GM12874 (cell line): ENCODE measurements at regions not wholly inside any gene's neighbourhood (a gene's known extent, or its start where the extent isn't known, plus 50 kb on each side); places are given as distances from the start of the nearest gene placed in this dataset.

Source experiments
- TF ChIP-seq, protein P1 (sequence below): IDR thresholded peaks from 2 replicates; pipeline ENCODE4 v1.5.1; 2011; ENCODE audit warnings: low read depth, mild to moderate bottlenecking, control low read depth, low read length, moderate library complexity; ENCODE audit not compliant: insufficient read depth

DNA sequence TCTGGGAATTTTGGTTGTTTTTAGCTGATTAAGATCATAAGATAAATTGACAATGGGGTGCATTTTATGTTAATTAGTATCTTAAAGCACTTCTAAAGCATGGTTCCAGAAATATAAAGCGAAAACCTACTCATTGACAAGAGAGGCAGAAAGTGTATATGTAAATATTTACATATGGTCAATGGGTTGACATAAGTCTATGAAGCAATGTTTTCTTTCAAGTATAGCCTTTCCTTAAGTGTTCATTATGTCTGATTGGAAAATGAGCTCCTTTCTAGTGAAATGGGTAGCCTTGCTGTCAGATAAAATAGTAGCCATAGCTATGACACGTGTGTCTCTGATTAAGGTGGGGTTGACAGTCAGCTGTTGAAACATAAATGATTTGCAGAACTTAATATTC lies 365.2 kb upstream of the AGTR1 start:
- TF ChIP-seq, protein P1, sequence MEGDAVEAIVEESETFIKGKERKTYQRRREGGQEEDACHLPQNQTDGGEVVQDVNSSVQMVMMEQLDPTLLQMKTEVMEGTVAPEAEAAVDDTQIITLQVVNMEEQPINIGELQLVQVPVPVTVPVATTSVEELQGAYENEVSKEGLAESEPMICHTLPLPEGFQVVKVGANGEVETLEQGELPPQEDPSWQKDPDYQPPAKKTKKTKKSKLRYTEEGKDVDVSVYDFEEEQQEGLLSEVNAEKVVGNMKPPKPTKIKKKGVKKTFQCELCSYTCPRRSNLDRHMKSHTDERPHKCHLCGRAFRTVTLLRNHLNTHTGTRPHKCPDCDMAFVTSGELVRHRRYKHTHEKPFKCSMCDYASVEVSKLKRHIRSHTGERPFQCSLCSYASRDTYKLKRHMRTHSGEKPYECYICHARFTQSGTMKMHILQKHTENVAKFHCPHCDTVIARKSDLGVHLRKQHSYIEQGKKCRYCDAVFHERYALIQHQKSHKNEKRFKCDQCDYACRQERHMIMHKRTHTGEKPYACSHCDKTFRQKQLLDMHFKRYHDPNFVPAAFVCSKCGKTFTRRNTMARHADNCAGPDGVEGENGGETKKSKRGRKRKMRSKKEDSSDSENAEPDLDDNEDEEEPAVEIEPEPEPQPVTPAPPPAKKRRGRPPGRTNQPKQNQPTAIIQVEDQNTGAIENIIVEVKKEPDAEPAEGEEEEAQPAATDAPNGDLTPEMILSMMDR, result no peak

DNA sequence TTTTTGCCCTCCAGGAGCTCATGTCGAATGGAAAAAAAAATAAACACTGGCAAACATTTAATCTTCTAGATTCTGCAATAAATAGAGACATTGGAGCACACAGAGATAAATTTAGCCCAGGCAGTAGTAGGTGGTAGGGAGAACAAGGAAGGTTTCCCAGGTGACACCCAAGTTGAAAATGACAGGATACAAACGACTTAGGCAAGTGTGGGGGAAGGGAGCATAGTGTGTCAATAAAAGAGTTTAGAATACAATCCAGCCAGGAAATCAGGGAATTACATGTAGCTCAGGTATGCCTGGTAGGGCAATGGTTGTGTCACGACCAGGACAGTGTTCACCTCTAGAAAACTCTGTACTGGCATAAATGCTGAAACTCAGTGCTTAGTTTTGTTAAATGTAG lies 364.6 kb upstream of the AGTR1 start:
- TF ChIP-seq, protein P1, result no peak

GRCh38 chr3:148335612-148336011 lies 362.1 kb upstream of the AGTR1 start:
- TF ChIP-seq, protein P1, result no peak

GRCh38 chr3:148343416-148343815 lies 354.3 kb upstream of the AGTR1 start:
- TF ChIP-seq, protein P1, result no peak

DNA sequence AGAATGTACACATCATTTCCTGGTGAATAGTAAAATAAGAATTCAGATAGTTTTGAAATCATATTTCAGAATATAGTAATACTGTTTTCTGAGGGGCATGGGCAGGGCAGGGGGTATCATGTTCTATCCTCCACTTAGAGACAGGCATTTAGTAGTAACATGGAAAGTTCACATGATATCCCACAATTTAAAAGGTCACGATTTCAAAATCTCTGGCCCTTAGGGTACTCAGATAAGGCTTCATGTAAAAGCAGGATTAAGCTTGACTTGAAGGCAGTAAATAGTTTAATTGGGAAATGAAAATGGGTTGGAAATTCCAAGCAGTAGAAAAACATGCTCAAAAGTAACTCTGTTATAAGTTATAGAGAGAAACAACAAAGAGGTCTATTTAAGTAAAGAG lies 353.2 kb upstream of the AGTR1 start:
- TF ChIP-seq, protein P1, result no peak

- TF ChIP-seq, protein P1, result no peak
Measured at GRCh38 chr3:148360051-148360450, 337.7 kb upstream of the AGTR1 start.

GRCh38 chr3:148366743-148367410 lies 330.8 kb upstream of the AGTR1 start:
- TF ChIP-seq, protein P1, result no peak
